ENCODE measurements at regions not wholly inside any gene's neighbourhood (a gene's known extent, or its start where the extent isn't known, plus 50 kb on each side); places are given as distances from the start of the nearest gene placed in this dataset.

DNA sequence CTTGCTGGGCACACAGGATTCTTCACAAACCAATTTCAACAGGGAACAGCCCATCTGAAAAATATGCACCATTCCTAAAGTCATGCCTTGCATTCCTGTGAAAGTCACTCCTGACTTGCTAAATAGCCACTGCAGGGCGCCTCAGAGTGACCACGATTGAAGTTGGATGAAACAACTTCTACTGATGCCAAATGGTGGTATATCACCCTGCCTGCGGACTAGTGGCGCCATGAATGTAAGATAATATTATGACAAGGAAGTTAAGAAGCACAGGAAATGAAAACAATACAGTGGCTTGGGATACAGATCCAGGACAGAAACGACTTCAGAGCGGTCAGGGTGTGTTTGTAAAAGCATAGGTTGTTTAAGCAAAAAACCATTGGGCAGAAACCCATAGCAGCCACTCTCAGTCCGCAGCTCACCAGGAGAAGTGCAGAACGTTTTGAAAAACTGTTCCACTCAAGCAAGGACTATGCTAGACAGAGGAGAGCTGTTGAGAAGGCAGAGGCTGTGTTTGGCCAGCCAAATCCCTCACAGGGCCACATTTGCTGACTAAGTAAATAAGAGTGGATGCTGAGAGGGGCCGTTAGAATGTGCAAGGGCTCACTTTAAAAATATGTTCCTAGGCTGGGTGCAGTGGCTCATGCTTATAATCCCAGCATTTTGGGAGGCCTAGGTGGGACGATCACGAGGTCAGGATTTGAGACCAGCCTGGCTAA, 250.4 kb downstream of the PTTG2 start:
- Histone ChIP-seq H3K27ac (ENCODE audit: insufficient read depth, low read length) (no peak overlapping the region), H3K27me3 (ENCODE audit: control insufficient read depth, insufficient read depth, low read length) (no peaks in the 10 kb centered on the region; the same call in 1 of the 2 replicates), H3K23ac (ENCODE audit: low read depth, low read length) (no peak overlapping the region), H3K14ac (replicated peaks; ENCODE audit: low read depth, low read length) (no peak overlapping the region), H2BK15ac (ENCODE audit: low read depth, low read length) (no peak overlapping the region; the same call in 2 of the 3 replicates), H3K9me1 (ENCODE audit: insufficient read depth, low read length) (no peaks in the 10 kb centered on the region), H4K91ac (ENCODE audit: insufficient read depth, low read depth, low read length) (no peak overlapping the region), H3K4me2 (ENCODE audit: low read depth, low read length) (no peak overlapping the region), H4K8ac (ENCODE audit: low read depth in 2 of 2, low read length in 2 of 2) (no peak overlapping the region), H3K4me3 (ENCODE audit: insufficient read depth, low read depth, low read length) (no peak overlapping the region), H3K9ac (ENCODE audit: low read depth, low read length) (no peak overlapping the region), H2BK5ac (ENCODE audit: low read depth, low read length, poor library complexity, severe bottlenecking) (no peak overlapping the region), H2BK120ac (ENCODE audit: low read depth, low read length) (no peak overlapping the region), H2AFZ (replicated peaks; ENCODE audit: low read length, poor library complexity) (no peak overlapping the region), H2AK9ac (replicated peaks; ENCODE audit: low read depth, low read length, poor library complexity) (peak overlapping the region; percentile 55), H4K20me1 (ENCODE audit: insufficient read depth, low read length) (no peaks in the 10 kb centered on the region), H3K56ac (ENCODE audit: extremely low read depth, insufficient read depth, low read length) (no peak overlapping the region), H3K4ac (ENCODE audit: low read depth, low read length) (no peak overlapping the region), H3K9me3 (ENCODE audit: control insufficient read depth, insufficient read depth, low read length) (no peaks in the 10 kb centered on the region; the same call in 1 of the 2 replicates), H2BK20ac (ENCODE audit: low read depth, low read length) (no peak overlapping the region), H2AK5ac (ENCODE audit: low read depth, low read length) (no peak overlapping the region), H3K18ac (ENCODE audit: low read depth, low read length) (no peak overlapping the region), H3K4me1 (ENCODE audit: control insufficient read depth, insufficient read depth, low read length) (0 out of 2 replicates have a peak, but pooled peaks cover 4% of the 10 kb centered on the region), H4K5ac (ENCODE audit: low read depth, low read length) (no peak overlapping the region), H3K36me3 (ENCODE audit: control insufficient read depth, insufficient read depth, low read length) (no peaks in the 10 kb centered on the region), H3K79me1 (ENCODE audit: low read depth in 1 of 2, low read length in 2 of 2) (no peaks in the 10 kb centered on the region)
- TF ChIP-seq ELK1 (IDR thresholded peaks at IDR 0.05; ENCODE audit: borderline replicate concordance, low read depth, low read length) (no peak), MAFK (IDR thresholded peaks at IDR 0.05; ENCODE audit: low read depth, low read length) (peak; percentile 68), FOS (IDR thresholded peaks at IDR 0.05; ENCODE audit: low read depth, low read length) (no peak), BHLHE40 (IDR thresholded peaks at IDR 0.05; ENCODE audit: low read depth, low read length) (no peak), CHD1 (IDR thresholded peaks at IDR 0.05; ENCODE audit: low read depth, low read length) (no peak), CEBPB (IDR thresholded peaks at IDR 0.05; ENCODE audit: low read depth, low read length) (no peak), SMC3 (IDR thresholded peaks at IDR 0.05; ENCODE audit: low read depth, low read length) (no peak)
- ChIA-PET POLR2A (ENCODE audit: unreplicated experiment) (no interaction called here), CTCF (interaction anchor here (0.5 to 0.6 kb wide), 2 partner anchors 26 to 107 kb away, joined by 3 to 4 read pairs; no protein-coding TSS in a partner anchor)
- no TSS peak for BruUV-seq (replicated peaks)
- no peak for ATAC-seq (ENCODE audit: low read depth)
- dilution Hi-C loops (cut with HindIII; ENCODE audit: low sequenced_read_pairs, unreplicated experiment) (no loop called here), intact Hi-C loops (cut with micrococcal nuclease) (no loop called here), in situ Hi-C loops (cut with MboI; ENCODE audit: low sequenced_read_pairs) (no loop called here)
- 60% methylated on average over 3 of the region's 11 CpGs; no CpG with 5 or more reads in 1 of the 2 experiments for WGBS, 2 experiments (ENCODE audit: extremely low coverage in 2 of 2, insufficient read length in 1 of 2)
- no peak for DNase-seq

All from IMR-90 (cell line).